HEK293 (cell line): ENCODE measurements at regions not wholly inside any gene's neighbourhood (a gene's known extent, or its start where the extent isn't known, plus 50 kb on each side); places are given as distances from the start of the nearest gene placed in this dataset.

ENCODE experiments used
- CTCF ChIA-PET: fragments of 350-600 bp; formaldehyde crosslinking; extraction: SDS; loops from one replicate; lab custom pipeline; 2021; ENCODE audit warnings: antibody characterized with exemption; lab: Yijun Ruan, JAX
- POLR2A ChIA-PET: fragments of 300-600 bp; formaldehyde crosslinking; extraction: SDS; loops from one replicate; lab custom pipeline; 2020; ENCODE audit warnings: antibody characterized with exemption, inconsistent platforms; lab: Yijun Ruan, JAX
- H3K27ac ChIP-seq: fragments of 200-500 bp; sonication (Bioruptor generic); 2 replicates; pipeline ENCODE4 v1.5.1; 2014; ENCODE audit warnings: low read depth, low read length, control low read depth, inconsistent platforms; ENCODE audit errors: extremely low read depth
- H3K36me3 ChIP-seq, 2 experiments: fragments of 200-500 bp in 1 of 2; sonication (Bioruptor generic) in 1 of 2; 1 replicate in 1 of 2; 2 replicates in 1 of 2; pipeline ENCODE4 v1.5.1; 2014 to 2017; ENCODE audit warnings: inconsistent platforms in 2 of 2, low read length in 2 of 2; ENCODE audit not compliant: control insufficient read depth in 2 of 2, insufficient read depth in 1 of 2
- H3K4me1 ChIP-seq: fragments of 200-500 bp; sonication (Bioruptor generic); 2 replicates; pipeline ENCODE4 v1.5.1; 2014; ENCODE audit warnings: mild to moderate bottlenecking, low read length, inconsistent platforms; ENCODE audit not compliant: control insufficient read depth, insufficient read depth
- H3K4me3 ChIP-seq: 2 replicates; pipeline ENCODE4 v1.5.1; 2011; ENCODE audit warnings: low read depth, mild to moderate bottlenecking, control low read depth, low read length, moderate library complexity
- H3K9me3 ChIP-seq: fragments of 200-500 bp; sonication (Bioruptor generic); 2 replicates; pipeline ENCODE4 v1.5.1; 2014; ENCODE audit warnings: low read depth, low read length, inconsistent platforms; ENCODE audit not compliant: control insufficient read depth, insufficient read depth
- BCL11A ChIP-seq: fragments of 450-650 bp; formaldehyde crosslinking; IDR thresholded peaks from 2 replicates; pipeline ENCODE4 v1.5.1; 2016; ENCODE audit warnings: low read depth, missing biosample characterization, missing genetic modification characterization
- GLI2 ChIP-seq: fragments of 450-650 bp; formaldehyde crosslinking; IDR thresholded peaks from 2 replicates; pipeline ENCODE4; 2017; ENCODE audit warnings: missing biosample characterization, missing genetic modification characterization, low read depth, borderline replicate concordance
- SALL2 ChIP-seq: fragments of 450-650 bp; formaldehyde crosslinking; IDR thresholded peaks from 2 replicates; pipeline ENCODE4 v1.5.0; 2017; ENCODE audit warnings: missing biosample characterization, mild to moderate bottlenecking, missing genetic modification characterization, borderline replicate concordance
- SETDB1 ChIP-seq: IDR thresholded peaks from one replicate; pipeline ENCODE4 v1.6.1; 2017; ENCODE audit warnings: mild to moderate bottlenecking, low read length, moderate library complexity, mixed read lengths; ENCODE audit not compliant: insufficient read length
- SP7 ChIP-seq: fragments of 450-650 bp; formaldehyde crosslinking; IDR thresholded peaks from 2 replicates; pipeline ENCODE4 v1.5.1; 2016; ENCODE audit warnings: missing biosample characterization, missing genetic modification characterization
- TCF7L2 ChIP-seq: IDR thresholded peaks from 2 replicates; pipeline ENCODE4 v1.6.1; 2011; ENCODE audit warnings: low read depth, mild to moderate bottlenecking, inconsistent platforms, low read length, moderate library complexity, borderline replicate concordance
- YY1 ChIP-seq: fragments of 450-650 bp; formaldehyde crosslinking; IDR thresholded peaks from 2 replicates; pipeline ENCODE4 v1.5.1; 2018; ENCODE audit warnings: missing biosample characterization, missing genetic modification characterization
- YY2 ChIP-seq: fragments of 450-650 bp; formaldehyde crosslinking; IDR thresholded peaks from 2 replicates; pipeline ENCODE4 v1.5.1; 2016; ENCODE audit warnings: missing biosample characterization, missing genetic modification characterization
- ZNF341 ChIP-seq: fragments of 450-650 bp; formaldehyde crosslinking; IDR thresholded peaks from 2 replicates; pipeline ENCODE4; 2016; ENCODE audit warnings: low read depth, missing biosample characterization, missing genetic modification characterization
- ZNF37A ChIP-seq: fragments of 450-650 bp; IDR thresholded peaks from 2 replicates; pipeline ENCODE4 v1.5.1; 2018; ENCODE audit warnings: missing biosample characterization, missing genetic modification characterization
- ZNF433 ChIP-seq: fragments of 450-650 bp; formaldehyde crosslinking; IDR thresholded peaks from 2 replicates; pipeline ENCODE4 v1.5.1; 2016; ENCODE audit warnings: missing biosample characterization, missing genetic modification characterization, low read depth
- ZNF510 ChIP-seq: fragments of 450-650 bp; formaldehyde crosslinking; IDR thresholded peaks from 2 replicates; pipeline ENCODE4 v1.5.1; 2018; ENCODE audit warnings: mild to moderate bottlenecking, missing genetic modification characterization, missing biosample characterization; ENCODE audit not compliant: insufficient replicate concordance
- ZNF514 ChIP-seq: fragments of 450-650 bp; formaldehyde crosslinking; IDR thresholded peaks from 2 replicates; pipeline ENCODE4 v1.5.1; 2016; ENCODE audit warnings: missing biosample characterization, missing genetic modification characterization
- ZNF544 ChIP-seq: fragments of 450-650 bp; formaldehyde crosslinking; IDR thresholded peaks from 2 replicates; pipeline ENCODE4 v1.5.0; 2017; ENCODE audit warnings: missing biosample characterization, missing genetic modification characterization
- ZNF596 ChIP-seq: fragments of 450-650 bp; IDR thresholded peaks from 2 replicates; pipeline ENCODE4 v1.5.0; 2018; ENCODE audit warnings: missing biosample characterization, mild to moderate bottlenecking, missing genetic modification characterization, moderate library complexity
- ZNF785 ChIP-seq: fragments of 450-650 bp; formaldehyde crosslinking; IDR thresholded peaks from 2 replicates; pipeline ENCODE4 v1.5.1; 2016; ENCODE audit warnings: missing biosample characterization, missing genetic modification characterization
- ZSCAN23 ChIP-seq: fragments of 450-650 bp; formaldehyde crosslinking; IDR thresholded peaks from 2 replicates; pipeline ENCODE4 v1.5.1; 2016; ENCODE audit warnings: missing biosample characterization, missing genetic modification characterization
- ZSCAN30 ChIP-seq: fragments of 450-650 bp; IDR thresholded peaks from 2 replicates; pipeline ENCODE4 v1.5.1; 2018; ENCODE audit warnings: missing biosample characterization, mild to moderate bottlenecking, missing genetic modification characterization, moderate library complexity
- TF ChIP-seq, protein P1 (sequence below): fragments of 450-650 bp; IDR thresholded peaks from 2 replicates; pipeline ENCODE4 v1.5.1; 2018; ENCODE audit warnings: missing biosample characterization, missing genetic modification characterization
- TF ChIP-seq, protein P2 (sequence below): fragments of 450-650 bp; formaldehyde crosslinking; IDR thresholded peaks from 2 replicates; pipeline ENCODE4 v1.5.1; 2016; ENCODE audit warnings: missing biosample characterization, missing genetic modification characterization
- TF ChIP-seq, protein P3 (sequence below): fragments of 450-650 bp; formaldehyde crosslinking; IDR thresholded peaks from 2 replicates; pipeline ENCODE4 v1.5.1; 2016; ENCODE audit warnings: missing biosample characterization, missing genetic modification characterization
- TF ChIP-seq, protein P4 (sequence below): fragments of 450-650 bp; formaldehyde crosslinking; IDR thresholded peaks from 2 replicates; pipeline ENCODE4 v1.5.1; 2016; ENCODE audit warnings: missing biosample characterization, missing genetic modification characterization

DNA sequence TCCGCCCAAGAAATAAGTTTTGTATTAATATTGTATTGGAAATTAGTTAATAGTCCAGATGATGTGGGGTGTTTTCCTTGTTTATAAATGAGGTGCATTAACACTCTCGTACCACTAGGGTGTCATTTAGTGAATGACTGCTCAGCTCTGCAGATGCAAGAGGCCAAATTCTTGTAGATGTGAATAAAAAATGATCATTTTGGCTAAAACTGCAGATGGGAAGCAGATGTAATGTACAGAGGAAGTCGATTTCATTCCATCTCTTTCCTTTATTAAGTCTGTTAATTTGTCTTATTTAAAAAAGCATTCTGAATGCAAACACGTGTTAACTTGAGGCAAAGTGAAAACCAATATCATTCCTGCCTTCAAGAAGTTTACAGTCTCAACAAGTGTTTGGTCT is 108.1 kb downstream of the DHX15 start:
- Histone ChIP-seq H3K4me3 (no peak overlapping the region), H3K9me3 (no peaks in the 10 kb centered on the region), H3K36me3 (no peaks in the 10 kb centered on the region), H3K27ac (no peak overlapping the region), H3K4me1 (no peaks in the 10 kb centered on the region; the same call in 1 of the 2 replicates)
- POLR2A ChIA-PET: no interaction called here
- TF ChIP-seq ZNF341 (no peak), BCL11A (tag by site-specific recombination) (no peak), ZNF514 (tag by site-specific recombination) (no peak), ZNF433 (no peak), YY2 (tag by site-specific recombination) (no peak), ZSCAN23 (tag by site-specific recombination) (no peak)
- CTCF ChIA-PET: interaction anchor here (0.7 to 3.4 kb wide), 4 partner anchors 12 to 896 kb away, joined by 3 to 17 read pairs (median 3); no protein-coding TSS in a partner anchor

DNA sequence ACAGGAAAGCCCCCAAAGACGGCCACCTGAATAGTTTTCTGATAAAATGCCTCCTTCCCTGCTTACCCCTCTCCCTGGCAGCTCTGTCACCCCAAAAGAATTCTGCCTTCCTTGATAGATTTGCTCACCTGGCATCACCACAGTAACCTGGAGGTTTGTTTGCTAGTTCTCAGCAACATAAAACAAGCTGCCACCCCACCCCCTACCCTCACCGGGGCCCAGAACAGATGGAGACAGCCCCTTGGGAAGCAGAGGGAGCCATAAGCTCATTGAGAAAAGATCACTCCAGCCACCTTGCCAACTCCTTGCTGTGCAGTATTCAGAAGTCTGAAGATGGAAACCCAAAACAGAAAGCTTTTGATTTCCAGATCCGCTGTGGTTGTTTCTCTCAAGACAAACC is 108.6 kb downstream of the DHX15 start:
- CTCF ChIA-PET: interaction anchor here (0.7 to 3.4 kb wide), 5 partner anchors 13 to 84 kb away, joined by 3 to 17 read pairs (median 4); no protein-coding TSS in a partner anchor
- Histone ChIP-seq H3K4me3 (no peak overlapping the region), H3K9me3 (no peaks in the 10 kb centered on the region), H3K36me3 (no peaks in the 10 kb centered on the region), H3K4me1 (no peaks in the 10 kb centered on the region; the same call in 1 of the 2 replicates), H3K27ac (no peak overlapping the region)
- TF ChIP-seq ZNF510 (tag by site-specific recombination) (no peak), ZNF37A (tag by site-specific recombination) (no peak), SETDB1 (no peak), ZNF544 (no peak), ZNF785 (no peak), YY1 (tag by site-specific recombination) (no peak), ZNF596 (tag by site-specific recombination) (no peak), GLI2 (tag by site-specific recombination) (no peak), TCF7L2 (no peak), YY2 (tag by site-specific recombination) (no peak), SP7 (tag by site-specific recombination) (no peak), ZSCAN30 (tag by site-specific recombination) (no peak), SALL2 (tag by site-specific recombination) (no peak)
- TF ChIP-seq, protein P1, sequence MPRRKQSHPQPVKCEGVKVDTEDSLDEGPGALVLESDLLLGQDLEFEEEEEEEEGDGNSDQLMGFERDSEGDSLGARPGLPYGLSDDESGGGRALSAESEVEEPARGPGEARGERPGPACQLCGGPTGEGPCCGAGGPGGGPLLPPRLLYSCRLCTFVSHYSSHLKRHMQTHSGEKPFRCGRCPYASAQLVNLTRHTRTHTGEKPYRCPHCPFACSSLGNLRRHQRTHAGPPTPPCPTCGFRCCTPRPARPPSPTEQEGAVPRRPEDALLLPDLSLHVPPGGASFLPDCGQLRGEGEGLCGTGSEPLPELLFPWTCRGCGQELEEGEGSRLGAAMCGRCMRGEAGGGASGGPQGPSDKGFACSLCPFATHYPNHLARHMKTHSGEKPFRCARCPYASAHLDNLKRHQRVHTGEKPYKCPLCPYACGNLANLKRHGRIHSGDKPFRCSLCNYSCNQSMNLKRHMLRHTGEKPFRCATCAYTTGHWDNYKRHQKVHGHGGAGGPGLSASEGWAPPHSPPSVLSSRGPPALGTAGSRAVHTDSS (tag by site-specific recombination): no peak
- TF ChIP-seq, protein P2, sequence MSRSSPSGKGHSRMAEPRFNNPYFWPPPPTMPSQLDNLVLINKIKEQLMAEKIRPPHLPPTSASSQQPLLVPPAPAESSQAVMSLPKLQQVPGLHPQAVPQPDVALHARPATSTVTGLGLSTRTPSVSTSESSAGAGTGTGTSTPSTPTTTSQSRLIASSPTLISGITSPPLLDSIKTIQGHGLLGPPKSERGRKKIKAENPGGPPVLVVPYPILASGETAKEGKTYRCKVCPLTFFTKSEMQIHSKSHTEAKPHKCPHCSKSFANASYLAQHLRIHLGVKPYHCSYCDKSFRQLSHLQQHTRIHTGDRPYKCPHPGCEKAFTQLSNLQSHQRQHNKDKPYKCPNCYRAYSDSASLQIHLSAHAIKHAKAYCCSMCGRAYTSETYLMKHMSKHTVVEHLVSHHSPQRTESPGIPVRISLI: no peak
- TF ChIP-seq, protein P3, sequence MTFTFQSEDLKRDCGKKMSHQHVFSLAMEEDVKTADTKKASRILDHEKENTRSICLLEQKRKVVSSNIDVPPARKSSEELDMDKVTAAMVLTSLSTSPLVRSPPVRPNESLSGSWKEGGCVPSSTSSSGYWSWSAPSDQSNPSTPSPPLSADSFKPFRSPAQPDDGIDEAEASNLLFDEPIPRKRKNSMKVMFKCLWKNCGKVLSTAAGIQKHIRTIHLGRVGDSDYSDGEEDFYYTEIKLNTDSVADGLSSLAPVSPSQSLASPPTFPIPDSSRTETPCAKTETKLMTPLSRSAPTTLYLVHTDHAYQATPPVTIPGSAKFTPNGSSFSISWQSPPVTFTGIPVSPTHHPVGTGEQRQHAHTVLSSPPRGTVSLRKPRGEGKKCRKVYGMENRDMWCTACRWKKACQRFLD (tag by site-specific recombination): no peak
- TF ChIP-seq, protein P4, sequence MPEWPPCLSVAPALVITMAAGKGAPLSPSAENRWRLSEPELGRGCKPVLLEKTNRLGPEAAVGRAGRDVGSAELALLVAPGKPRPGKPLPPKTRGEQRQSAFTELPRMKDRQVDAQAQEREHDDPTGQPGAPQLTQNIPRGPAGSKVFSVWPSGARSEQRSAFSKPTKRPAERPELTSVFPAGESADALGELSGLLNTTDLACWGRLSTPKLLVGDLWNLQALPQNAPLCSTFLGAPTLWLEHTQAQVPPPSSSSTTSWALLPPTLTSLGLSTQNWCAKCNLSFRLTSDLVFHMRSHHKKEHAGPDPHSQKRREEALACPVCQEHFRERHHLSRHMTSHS (tag by site-specific recombination): no peak
- POLR2A ChIA-PET: no interaction called here
